DMS 273 treated with DMSO at 0.1 percent for 48 hours (cell line): ENCODE measurements at regions not wholly inside any gene's neighbourhood (a gene's known extent, or its start where the extent isn't known, plus 50 kb on each side); places are given as distances from the start of the nearest gene placed in this dataset.

Experiments used
- DNase-seq: peaks from one replicate; lab custom pipeline; 2025; lab: John Stamatoyannopoulos, UW

DNA sequence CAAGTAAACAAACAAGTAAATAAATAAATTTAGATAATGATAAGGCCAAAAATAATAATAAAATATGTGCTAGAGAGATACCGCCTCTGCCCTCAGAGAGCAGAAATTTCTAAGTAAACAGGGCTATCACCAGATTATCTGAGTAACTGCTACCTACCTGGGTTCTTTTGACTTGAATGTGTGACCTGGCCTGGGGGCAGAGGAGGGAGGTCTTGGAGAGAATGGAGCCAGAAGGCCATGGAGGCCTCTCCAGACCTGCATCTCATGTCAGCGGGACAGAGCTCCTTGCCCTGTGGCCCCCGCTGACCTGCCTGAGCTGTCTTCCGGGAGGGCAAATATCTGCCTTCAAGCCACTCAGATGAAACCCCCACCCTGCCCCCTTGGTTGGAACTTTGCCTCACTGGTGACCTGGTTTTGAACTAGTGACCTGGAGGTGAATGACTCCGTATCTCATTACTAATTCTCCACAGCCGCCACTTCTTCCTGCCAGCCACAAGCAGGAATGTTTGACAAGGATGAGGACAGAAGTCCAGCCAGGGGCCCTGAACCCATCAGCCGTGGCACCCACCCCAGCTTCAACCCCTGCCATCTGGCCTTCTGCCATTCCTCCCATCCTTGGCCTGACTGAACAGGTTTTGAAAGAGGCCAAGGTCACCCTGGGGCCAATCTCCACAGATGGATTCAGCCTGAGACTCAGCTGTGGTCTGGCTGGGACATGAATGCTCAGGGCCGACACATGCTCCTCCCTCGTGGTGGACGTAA lies 86.8 kb upstream of the PARP11 start:
- no peak for DNase-seq

DNA sequence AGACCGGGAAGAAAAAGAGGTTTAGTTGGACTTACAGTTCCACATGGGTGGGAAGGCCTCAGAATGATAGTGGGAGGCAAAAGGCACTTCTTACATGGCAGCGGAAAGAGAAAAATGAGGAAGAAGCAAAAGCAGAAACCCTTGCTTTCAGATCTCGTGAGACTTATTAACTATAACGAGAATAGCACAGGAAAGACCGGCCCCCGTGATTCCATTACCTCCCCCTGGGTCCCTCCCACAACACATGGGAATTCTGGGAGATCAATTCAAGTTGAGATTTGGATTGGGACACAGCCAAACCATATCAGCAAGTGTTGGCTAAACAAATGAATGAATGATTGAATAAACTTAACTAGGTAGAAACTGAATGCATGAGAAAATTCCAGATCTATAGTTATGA lies 85.3 kb upstream of the PARP11 start:
- DNase-seq: no peak

DNA sequence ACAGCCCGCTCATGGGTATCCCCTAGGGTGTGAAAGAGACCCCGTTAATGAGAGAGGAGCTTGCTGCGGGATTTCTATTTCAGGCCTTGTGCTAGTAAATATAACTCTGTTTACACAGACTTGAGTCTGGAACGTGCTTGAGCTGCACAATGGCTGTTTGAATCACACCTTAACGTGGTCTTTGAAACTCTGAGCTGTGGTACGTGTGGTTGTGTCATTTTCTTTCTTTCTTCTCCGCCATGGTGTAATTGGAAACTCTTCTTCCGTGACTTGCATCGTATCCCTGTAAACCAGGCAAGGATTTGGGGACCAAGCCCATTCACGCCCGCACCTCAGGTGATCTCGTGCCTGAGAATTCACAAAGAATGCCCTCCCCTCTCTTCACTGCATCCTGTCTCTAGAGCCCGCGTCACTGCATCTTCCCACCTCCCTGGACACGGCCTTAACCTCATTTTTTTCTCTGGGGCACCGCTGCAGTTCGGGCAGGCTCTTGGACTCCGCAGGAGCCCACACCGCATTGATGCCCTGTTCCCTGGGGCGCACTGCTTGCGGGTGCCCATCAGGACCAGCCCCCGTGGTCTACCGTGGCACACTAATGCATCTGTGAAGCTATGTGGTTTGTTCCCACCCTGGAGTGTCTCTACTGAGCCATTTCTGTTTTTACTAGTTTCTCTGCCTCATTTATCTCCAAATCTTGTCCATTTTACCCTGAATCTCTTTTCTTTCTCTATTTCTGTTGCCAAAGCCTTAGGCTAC lies 78.4 kb upstream of the PARP11 start:
- DNase-seq: no peak

DNA sequence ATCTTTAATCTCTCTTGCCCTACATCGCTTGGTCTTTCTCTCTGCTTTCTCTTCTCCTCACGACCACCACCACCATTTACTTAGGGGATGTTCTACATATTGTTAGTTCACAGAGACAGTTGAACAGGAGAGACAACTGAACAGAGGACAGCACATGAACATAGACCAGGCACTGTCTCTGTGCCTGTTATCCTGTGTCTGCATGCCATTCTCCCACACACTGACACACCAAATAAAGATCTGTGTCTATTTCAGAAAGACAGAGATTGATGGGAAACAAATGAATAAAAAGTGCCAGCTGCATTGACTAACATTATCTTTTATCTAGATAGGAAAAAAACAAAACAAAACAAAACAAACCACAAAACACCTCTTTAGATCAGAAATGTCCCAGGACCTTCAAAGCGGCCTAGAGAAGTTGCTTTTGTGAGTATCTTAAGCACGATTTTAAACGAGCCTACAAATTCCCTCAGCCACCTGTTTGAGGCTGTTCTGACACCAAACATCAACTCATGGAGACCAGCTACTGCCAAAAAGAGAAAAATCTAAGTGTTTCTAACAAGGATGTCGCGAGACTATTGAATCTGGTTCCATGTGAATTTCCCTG lies 77.6 kb upstream of the PARP11 start:
- no peak for DNase-seq

DNA sequence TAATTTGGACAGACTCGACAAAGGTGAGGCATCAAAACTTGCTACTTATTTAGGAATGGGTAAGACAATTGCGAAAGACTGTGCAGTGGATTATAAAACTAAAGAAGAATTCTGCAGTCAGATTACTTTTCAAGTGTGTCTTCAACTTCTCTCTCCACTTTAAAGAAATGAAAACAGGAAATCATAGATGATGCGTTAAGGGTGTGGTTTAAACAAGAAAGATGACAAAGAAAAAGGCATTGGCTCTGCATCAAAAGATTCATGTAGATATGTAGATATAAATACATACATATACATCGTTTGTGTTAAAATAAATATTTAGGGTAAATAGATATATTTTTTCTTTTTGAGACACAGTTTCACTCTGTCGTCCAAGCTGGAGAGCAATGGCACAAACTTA lies 74.6 kb upstream of the PARP11 start:
- no peak for DNase-seq

DNA sequence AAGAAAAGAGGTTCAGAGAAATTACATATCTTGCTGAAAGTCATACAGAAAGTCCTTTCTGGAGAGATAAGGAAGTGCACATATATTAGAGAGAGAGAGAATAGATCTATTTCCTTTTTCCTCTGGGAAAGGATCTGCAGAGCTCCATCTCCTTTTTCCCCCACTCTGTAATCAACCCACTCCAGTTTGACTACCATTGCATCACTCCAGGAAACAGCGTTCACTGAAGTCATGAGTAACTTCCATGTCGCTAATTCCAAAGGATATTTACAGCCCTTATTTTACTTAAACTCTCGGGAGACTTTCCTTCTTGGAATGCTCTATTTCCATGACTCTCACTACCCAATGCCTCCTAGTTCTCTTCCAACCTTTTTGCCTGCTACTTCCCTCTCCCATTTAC lies 72.5 kb upstream of the PARP11 start:
- no peak for DNase-seq

DNA sequence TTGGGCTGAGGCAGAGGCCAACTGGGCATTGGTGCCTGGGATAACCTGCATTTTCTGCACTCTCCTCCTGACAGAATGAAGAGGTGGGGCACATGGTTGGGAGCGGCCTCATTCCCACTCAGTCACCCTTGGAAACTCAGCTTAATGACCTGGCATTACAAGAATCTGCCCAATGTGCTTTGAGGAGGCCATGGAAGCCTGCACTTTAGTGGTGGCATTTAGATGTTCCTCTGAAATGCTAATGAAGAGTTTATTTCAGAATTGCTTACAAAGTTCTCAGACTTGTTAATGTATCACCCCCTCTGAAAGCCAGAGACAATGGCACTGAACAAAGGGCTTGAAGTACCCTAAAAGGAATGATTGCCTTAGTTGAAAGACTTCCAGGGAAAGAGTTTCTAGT lies 71.4 kb upstream of the PARP11 start:
- no peak for DNase-seq

DNA sequence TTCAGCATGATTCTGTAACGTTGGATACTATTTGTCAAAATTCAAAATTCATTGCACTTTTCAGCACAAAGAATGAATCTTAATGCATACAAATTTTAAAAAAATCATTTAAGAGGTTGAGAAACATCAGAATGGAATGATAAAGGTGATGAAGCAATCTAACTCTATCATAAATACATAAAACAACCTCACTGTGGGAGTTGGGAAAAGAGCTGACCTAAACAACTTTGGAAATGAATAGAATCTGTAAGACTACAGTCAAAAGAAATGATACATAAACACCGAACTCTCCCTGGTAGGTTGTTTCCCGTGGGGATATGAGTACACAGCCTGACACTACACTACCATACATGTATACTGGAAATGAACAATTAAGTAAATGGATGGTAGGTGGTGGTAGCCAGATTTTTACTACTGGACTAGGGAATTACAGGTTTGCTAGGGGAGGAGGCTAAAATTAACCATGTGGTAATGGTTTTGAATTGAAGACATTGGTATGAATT lies 64.9 kb upstream of the PARP11 start:
- DNase-seq: no peak

DNA sequence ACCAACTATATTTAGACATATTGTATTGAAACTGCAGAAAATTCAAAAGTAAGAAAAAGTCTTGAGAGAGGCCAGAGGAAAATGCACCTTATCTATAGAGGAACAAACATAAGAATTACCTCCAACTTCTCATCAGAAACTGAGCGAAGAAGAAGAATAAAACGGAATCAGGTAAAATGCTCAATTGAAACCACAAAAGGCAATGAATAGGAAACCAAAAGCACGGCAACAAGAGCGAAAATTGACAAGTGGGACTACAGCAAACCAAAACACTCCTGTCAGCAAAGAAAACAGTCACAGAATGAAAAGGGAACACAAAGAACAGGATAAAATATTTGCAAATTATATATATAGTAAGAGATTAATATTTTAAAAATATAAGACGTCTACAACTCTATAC lies 61.9 kb upstream of the PARP11 start:
- no peak for DNase-seq

DNA sequence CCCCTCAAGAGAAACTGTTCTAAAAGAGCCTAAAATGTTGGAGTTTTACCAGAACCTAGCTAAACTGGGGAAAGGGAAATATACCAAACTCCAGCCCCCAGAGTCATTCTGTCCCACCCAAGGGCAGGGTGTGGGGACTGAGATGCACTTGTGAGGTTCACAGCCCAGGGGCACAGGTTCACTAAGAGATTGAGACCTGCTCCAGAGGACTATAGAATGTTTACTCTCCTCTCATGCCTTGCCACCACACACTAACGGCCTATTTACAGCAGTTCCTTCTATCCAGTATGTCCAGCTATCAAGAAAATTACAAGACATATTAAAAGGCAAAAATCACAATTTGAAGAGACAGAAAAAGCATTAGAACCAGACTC lies 60.6 kb upstream of the PARP11 start:
- no peak for DNase-seq

DNA sequence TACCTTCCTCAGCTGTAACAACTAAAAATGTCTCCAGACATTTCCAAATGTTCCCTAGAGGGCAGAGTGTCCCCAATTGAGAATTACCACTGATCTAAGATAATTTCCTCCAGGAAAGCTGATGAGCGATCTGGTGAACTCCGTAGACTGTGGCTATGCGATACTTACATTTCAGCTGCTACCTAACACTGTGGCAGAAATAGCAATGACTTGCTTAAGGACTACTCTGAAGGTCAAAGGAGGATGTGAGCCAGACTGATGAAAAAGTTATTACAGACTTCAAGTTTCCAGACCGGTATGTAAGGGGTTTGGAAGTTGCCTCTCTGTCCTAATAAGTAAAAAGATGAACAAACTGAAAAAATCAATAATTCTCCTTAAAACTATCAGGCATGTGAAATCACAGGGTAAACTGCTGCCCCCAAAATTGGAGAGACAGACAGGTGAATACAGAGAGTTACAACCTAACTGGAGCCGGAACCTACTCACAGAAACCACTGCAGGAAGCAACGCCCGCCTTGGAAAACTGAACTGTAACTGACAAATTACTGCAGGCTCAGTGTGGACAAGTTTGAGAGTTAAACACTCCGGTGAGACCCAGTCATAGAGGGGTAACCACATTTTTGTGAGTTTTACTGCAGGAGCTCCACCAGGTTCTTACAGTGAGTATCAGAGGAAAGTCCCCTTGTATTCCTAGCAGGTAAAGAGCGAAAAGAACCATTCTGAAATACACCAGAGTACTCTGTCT lies 60.0 kb upstream of the PARP11 start:
- no peak for DNase-seq

DNA sequence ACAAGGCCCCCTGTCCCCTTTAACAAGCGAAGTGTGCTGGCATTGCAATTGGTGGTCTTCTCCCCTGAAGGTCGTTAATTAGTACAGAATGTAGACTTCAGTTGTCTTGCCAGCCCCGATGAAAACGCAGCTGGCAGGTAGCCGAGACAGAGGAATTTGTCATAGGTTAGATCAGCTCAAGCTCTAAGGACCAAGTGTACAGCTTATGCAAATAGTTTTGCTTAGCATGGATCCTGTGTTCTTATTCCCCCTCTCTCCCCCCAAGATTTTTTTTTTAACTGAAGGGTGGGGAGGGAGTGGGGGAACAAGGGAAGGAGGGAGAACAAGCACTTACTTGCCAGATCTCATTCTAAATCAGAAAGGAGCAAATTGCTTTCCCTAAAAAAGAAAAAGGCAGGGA lies 58.6 kb upstream of the PARP11 start:
- DNase-seq: no peak

DNA sequence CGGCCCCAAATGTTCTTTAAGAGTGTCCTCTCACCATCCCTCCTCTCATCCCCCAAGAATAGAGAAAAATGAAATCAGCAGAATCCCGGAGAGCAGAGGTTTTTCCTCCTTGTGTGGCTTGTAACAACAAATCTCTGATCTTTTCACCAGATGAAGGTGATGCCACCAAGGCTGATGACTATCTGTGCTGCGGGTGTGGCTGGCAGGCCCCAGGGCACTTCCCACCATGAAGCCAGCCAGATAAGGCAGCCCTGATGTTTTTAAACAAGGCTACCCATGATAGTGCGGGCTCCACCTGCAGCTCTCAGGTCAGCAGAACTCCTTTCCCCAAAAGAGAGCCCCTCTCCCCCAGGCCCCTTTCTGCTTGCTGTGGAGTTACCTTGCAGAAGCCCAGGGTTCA lies 58.0 kb upstream of the PARP11 start:
- no peak for DNase-seq

DNA sequence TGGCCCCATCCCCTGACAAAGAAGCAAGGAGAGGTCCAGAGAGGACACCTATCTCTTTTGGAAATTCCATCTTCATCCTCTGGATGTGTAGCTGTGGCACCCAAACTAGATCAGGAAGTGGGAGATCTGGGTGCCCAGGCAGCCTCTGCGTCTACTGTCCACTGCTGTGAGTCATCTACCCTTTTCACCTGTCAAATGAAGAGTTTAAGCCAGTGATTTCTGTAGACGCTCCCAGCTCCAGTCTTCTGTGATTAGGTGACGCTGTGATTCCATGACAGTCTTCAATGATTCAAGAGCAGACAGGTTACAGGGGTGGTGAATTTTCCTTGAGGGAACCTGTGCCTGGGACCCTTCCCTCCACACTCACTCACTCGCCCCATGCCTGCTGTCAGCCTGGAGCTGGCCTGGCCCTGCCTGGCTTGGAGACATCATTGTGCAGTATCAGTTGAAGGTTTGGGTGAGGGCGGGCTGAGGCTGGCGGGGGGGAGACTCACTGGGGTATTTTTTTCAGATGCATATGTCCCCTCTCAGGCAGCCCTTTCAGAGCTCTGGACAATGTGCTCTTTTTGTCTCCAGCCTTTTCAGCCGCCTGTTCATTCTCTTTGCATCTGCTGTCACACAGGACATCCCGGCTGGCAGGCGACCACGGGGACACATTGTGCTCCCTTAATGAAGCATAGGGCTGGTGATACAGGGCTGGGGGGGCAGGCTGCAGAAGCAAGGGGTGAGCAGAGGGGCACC lies 56.8 kb upstream of the PARP11 start:
- DNase-seq: no peak

DNA sequence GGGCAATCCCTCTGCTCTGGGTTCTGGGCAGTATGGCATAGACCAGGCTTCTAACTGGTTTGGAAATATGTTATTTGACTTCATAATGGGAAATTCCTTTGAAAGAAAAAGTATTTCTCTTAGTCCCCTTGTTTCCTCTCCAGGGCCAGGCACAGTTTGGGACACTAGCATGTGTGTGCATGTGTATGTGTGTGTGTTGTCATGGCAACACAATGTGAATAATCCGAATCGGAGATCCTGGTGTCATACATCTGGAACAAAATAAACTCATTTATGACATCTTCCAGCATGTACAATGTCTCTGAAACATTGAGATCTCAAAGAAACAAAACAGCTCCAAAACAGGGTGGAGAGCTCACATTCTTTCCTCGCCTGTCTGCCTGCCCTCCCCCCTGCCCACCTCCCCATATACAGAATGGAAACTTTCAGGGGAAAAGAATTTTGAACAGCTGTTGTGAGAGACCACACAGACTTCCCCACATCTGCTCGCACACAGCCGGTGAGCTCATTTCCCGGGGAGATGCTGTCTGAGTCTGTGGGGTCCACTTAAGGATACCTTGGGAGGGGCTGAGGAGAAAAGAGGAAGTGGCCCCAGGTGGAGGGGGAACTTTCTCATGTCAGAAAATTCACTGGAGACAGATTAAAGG lies 55.5 kb upstream of the PARP11 start:
- no peak for DNase-seq

DNA sequence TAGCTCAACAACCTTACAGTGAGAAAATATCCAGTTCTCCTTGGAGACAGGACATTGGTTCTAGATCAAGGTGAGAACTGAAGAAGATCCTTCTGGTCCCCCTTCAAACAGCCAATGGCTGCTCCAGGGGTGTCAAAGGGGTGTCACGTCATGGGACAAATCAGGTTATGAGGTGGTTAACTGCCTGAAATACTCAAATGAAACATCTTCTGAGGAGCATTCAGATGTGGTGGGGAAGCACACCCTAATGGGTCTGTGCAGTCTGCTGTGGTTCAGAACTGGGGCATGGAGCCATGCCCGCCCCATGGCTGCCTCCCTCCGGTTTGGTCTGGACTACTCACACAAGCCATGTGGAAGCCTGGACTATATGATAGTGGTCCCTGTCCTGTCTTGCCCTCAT lies 52.4 kb upstream of the PARP11 start:
- no peak for DNase-seq

DNA sequence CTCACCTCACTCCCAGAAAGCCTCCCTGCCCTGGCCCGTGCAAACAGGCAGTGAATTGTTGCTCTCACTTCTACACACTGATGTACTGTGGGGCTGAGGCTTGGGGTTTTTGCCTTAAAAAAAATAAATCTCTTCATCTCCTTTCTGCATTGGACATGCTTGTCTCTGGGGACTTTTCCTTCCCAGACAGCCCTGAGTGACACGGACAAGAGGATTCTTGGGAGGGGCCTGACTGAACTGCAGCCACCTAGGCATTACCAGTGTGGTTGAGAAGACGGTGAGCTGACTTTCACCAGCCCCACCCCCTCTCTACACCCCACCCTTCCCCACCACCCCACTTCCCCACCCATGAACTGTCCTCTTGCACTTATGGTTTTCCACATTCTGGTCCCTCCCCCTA lies 51.6 kb upstream of the PARP11 start:
- DNase-seq: no peak

DNA sequence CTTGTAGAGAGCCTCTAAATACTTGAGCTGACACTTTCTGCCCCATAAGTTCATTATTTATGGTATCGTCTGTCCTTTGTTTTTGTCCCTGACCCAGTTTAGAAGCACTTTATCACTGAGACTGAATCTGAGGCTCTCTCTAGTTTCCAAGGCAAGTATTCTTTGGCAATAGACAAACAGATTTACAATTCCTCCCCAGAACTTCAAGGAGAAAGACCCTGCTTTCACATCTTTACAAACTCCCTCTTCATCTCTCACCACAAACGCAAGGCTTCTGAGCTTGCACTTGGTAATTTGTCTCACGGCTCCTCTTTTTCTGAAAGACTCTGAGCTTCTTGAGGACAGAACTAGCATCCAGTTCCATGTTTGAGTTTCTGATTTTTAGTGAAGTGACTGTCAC lies 49.8 kb upstream of the PARP11 start:
- no peak for DNase-seq
